B cell (primary cell): ENCODE measurements at regions not wholly inside any gene's neighbourhood (a gene's known extent, or its start where the extent isn't known, plus 50 kb on each side); places are given as distances from the start of the nearest gene placed in this dataset.

Experiments used
- CTCF ChIP-seq: fragments of 200-600 bp; IDR thresholded peaks from one replicate; pipeline ENCODE4 v1.8.0; 2022; ENCODE audit warnings: antibody characterized with exemption, mild to moderate bottlenecking
- EZH2 ChIP-seq: IDR thresholded peaks from 2 replicates; pipeline ENCODE4 v1.6.1; 2012; ENCODE audit warnings: borderline replicate concordance, low read depth, mild to moderate bottlenecking, moderate library complexity, low read length; ENCODE audit not compliant: insufficient read depth, poor library complexity, severe bottlenecking

GRCh38 chr3:103918336-103918735, 1448.4 kb upstream of the ALCAM start:
- no peak for TF ChIP-seq EZH2
- no peak for TF ChIP-seq CTCF
